A673 (cell line): ENCODE measurements at regions not wholly inside any gene's neighbourhood (a gene's known extent, or its start where the extent isn't known, plus 50 kb on each side); places are given as distances from the start of the nearest gene placed in this dataset.

Source experiments
- BruUV-seq: library from RNA; stranded (reverse); fragments of 400-500 nt; replicated peaks from 2 replicates; lab custom pipeline; 2021; lab: Mats Ljungman, UMichigan
- CTCF ChIA-PET: fragments of 300-600 bp; sonication (Branson Sonifier 250); formaldehyde crosslinking; loops from one replicate; lab custom pipeline; 2022; ENCODE audit warnings: antibody characterized with exemption; lab: Charles Lee
- POLR2A ChIA-PET: fragments of 300-600 bp; sonication (Branson Sonifier 250); formaldehyde crosslinking; loops from one replicate; lab custom pipeline; 2022; ENCODE audit warnings: antibody characterized with exemption; ENCODE audit not compliant: low non-redundant PET; lab: Charles Lee
- DNase-seq: peaks from one replicate; pipeline ENCODE4 v3.0.0-alpha.2; 2015; ENCODE audit warnings: low spot score
- H3K27ac ChIP-seq: fragments of 200-600 bp; sonication (generic); 2 replicates; pipeline ENCODE4 v1.5.1; 2016; ENCODE audit warnings: mixed run types, low read depth, mild to moderate bottlenecking, mixed read lengths, antibody characterized with exemption, low read length; ENCODE audit not compliant: poor library complexity, severe bottlenecking
- H3K27me3 ChIP-seq: fragments of 200-600 bp; sonication (generic); replicated peaks from 2 replicates; pipeline ENCODE4 v1.6.1; 2017; ENCODE audit warnings: mixed run types, low read depth, mild to moderate bottlenecking, mixed read lengths, antibody characterized with exemption, low read length; ENCODE audit not compliant: insufficient read depth, poor library complexity
- H3K36me3 ChIP-seq: fragments of 200-600 bp; sonication (generic); 2 replicates; pipeline ENCODE4 v1.6.1; 2016; ENCODE audit warnings: mixed run types, mild to moderate bottlenecking, mixed read lengths, antibody characterized with exemption, low read length; ENCODE audit not compliant: insufficient read depth, poor library complexity, severe bottlenecking
- H3K4me1 ChIP-seq: fragments of 200-600 bp; sonication (generic); 2 replicates; pipeline ENCODE4 v1.6.1; 2017; ENCODE audit warnings: mixed run types, mild to moderate bottlenecking, mixed read lengths, antibody characterized with exemption, low read length; ENCODE audit not compliant: insufficient read depth, poor library complexity, severe bottlenecking
- H3K4me3 ChIP-seq: fragments of 200-600 bp; sonication (generic); 2 replicates; pipeline ENCODE4 v1.5.1; 2016; ENCODE audit warnings: low read depth, mixed run types, mild to moderate bottlenecking, mixed read lengths, low read length; ENCODE audit not compliant: poor library complexity, severe bottlenecking
- H3K9me3 ChIP-seq: fragments of 200-600 bp; sonication (generic); 2 replicates; pipeline ENCODE4 v1.6.1; 2016; ENCODE audit warnings: mixed run types, low read depth, mild to moderate bottlenecking, mixed read lengths, antibody characterized with exemption, low read length; ENCODE audit not compliant: poor library complexity, severe bottlenecking
- EZH2 ChIP-seq: fragments of 200-600 bp; sonication (generic); IDR thresholded peaks from 2 replicates; pipeline ENCODE4 v1.6.1; 2017; ENCODE audit warnings: borderline replicate concordance, low read depth, mild to moderate bottlenecking, mixed read lengths, antibody characterized with exemption, low read length; ENCODE audit not compliant: poor library complexity, severe bottlenecking
- intact Hi-C: fragments of 100-400 bp; cut with micrococcal nuclease; formaldehyde crosslinking; loops from one replicate; pipeline ENCODE4 v1.10.0; 2022; ENCODE audit not compliant: unreplicated experiment
- TF ChIP-seq, protein P1 (sequence below): fragments of 300-800, 200-600 bp; sonication (generic); conservative IDR thresholded peaks from 2 replicates; pipeline ENCODE4 v1.5.1; 2017; ENCODE audit warnings: low read depth, mild to moderate bottlenecking, antibody characterized with exemption, low read length, moderate library complexity, mixed read lengths

GRCh38 chr2:20524412-20525040, 77.7 kb downstream of the RHOB start:
- no peaks in the 10 kb centered on the region for H3K36me3 ChIP-seq
- intact Hi-C loops: no loop called here
- ChIA-PET POLR2A (no interaction called here), CTCF (no interaction called here)
- H3K4me3 ChIP-seq: no peak overlapping the region
- TF ChIP-seq, protein P1, sequence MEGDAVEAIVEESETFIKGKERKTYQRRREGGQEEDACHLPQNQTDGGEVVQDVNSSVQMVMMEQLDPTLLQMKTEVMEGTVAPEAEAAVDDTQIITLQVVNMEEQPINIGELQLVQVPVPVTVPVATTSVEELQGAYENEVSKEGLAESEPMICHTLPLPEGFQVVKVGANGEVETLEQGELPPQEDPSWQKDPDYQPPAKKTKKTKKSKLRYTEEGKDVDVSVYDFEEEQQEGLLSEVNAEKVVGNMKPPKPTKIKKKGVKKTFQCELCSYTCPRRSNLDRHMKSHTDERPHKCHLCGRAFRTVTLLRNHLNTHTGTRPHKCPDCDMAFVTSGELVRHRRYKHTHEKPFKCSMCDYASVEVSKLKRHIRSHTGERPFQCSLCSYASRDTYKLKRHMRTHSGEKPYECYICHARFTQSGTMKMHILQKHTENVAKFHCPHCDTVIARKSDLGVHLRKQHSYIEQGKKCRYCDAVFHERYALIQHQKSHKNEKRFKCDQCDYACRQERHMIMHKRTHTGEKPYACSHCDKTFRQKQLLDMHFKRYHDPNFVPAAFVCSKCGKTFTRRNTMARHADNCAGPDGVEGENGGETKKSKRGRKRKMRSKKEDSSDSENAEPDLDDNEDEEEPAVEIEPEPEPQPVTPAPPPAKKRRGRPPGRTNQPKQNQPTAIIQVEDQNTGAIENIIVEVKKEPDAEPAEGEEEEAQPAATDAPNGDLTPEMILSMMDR: no peak
- no peak for TF ChIP-seq EZH2
- DNase-seq: peak; percentile 63
- H3K27ac ChIP-seq: no peak overlapping the region
- no peaks in the 10 kb centered on the region for H3K9me3 ChIP-seq
- no peaks in the 10 kb centered on the region for H3K27me3 ChIP-seq
- peaks cover 8% of the 10 kb centered on the region for H3K4me1 ChIP-seq
- no TSS peak for BruUV-seq

DNA sequence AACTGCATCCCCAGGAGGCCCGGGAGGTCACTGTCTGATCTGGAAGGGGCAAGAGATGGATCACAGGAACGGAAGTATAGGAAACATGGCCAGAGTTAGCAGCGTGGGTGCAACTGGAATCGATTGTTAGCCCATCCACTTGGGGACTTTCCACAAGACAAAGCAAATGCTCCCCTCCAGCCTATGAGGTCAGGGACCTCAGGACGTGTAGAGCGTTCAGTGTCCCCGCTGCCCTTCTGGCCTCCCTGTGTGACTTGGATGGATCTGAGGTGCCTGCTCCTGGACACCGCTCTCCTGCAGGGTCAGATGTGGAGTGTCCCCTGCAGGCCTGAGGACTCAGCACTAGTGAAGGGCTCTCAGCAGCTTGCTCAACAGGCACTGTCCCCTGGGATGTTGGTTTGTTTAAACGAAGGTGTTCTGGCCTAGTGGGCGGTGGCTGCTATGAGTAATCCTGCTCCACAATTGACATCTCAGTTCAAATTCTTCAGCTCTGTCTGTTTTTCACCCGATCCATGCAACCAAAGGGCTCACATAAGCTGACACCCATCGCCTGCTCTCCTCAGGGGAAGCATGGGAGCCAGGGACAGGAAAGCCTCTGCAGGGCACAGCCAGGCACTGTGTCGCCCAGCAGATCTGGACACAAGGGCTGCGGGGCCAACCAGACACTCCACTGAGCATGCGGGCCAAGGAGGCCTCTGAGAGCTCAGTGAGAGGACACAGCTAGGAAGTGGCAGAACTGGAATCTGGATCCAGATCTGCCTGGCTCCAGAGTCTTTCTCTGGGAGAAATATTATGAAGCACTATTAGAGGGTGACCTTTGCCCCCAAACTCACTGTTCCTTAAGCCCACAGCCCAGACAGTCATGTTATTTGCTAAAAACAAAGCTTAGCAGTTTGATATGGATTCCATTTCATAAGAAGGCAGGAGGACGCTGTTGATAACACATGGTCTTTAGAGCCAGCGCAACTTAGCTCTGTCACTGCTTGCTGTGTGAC, 78.5 kb downstream of the RHOB start:
- Histone ChIP-seq H3K9me3 (no peaks in the 10 kb centered on the region), H3K4me1 (peaks cover 8% of the 10 kb centered on the region), H3K27me3 (no peaks in the 10 kb centered on the region), H3K36me3 (no peaks in the 10 kb centered on the region), H3K4me3 (no peak overlapping the region), H3K27ac (no peak overlapping the region)
- TF ChIP-seq, protein P1: no peak
- TF ChIP-seq EZH2: no peak
- no TSS peak for BruUV-seq
- POLR2A ChIA-PET: no interaction called here
- intact Hi-C loops: no loop called here
- CTCF ChIA-PET: no interaction called here
- no peak for DNase-seq

GRCh38 chr2:20526160-20526559, 79.3 kb downstream of the RHOB start:
- H3K27ac ChIP-seq: no peak overlapping the region
- POLR2A ChIA-PET: no interaction called here
- no peak for DNase-seq

More at GRCh38 chr2:20526160-20526559, 79.3 kb downstream of the RHOB start:
- CTCF ChIA-PET: no interaction called here
- TF ChIP-seq, protein P1: no peak
- no peak for TF ChIP-seq EZH2
- H3K9me3 ChIP-seq: no peaks in the 10 kb centered on the region
- peaks cover 8% of the 10 kb centered on the region for H3K4me1 ChIP-seq
- no TSS peak for BruUV-seq
- no peak overlapping the region for H3K4me3 ChIP-seq
- H3K36me3 ChIP-seq: no peaks in the 10 kb centered on the region
- intact Hi-C loops: no loop called here
- H3K27me3 ChIP-seq: no peaks in the 10 kb centered on the region
